IMR-90 (cell line): ENCODE measurements at regions not wholly inside any gene's neighbourhood (a gene's known extent, or its start where the extent isn't known, plus 50 kb on each side); places are given as distances from the start of the nearest gene placed in this dataset.

Experiments
- ATAC-seq: fragments of 200-7000 bp; cut with Tn5 transposase; 2 replicates; pipeline ENCODE4 v1.9.1; 2020; ENCODE audit warnings: low read depth, mild to moderate bottlenecking, moderate library complexity
- BruUV-seq: library from RNA; stranded (reverse); fragments of 400-500 nt; replicated peaks from 2 replicates; lab custom pipeline; 2021; lab: Mats Ljungman, UMichigan
- CTCF ChIA-PET: fragments of 300-600 bp; formaldehyde crosslinking; extraction: SDS; loops from one replicate; lab custom pipeline; 2021; ENCODE audit warnings: antibody characterized with exemption; lab: Yijun Ruan, JAX
- POLR2A ChIA-PET: fragments of 300-600 bp; sonication (Branson Sonifier 250); formaldehyde crosslinking; loops from one replicate; lab custom pipeline; 2022; ENCODE audit warnings: antibody characterized with exemption; ENCODE audit not compliant: unreplicated experiment; lab: Charles Lee
- DNase-seq: peaks from one replicate; pipeline ENCODE4 v3.0.0; 2013
- H2AFZ ChIP-seq: replicated peaks from 2 replicates; pipeline ENCODE3; 2013; ENCODE audit warnings: low read length, mild to moderate bottlenecking; ENCODE audit not compliant: poor library complexity
- H2AK5ac ChIP-seq: 2 replicates; pipeline ENCODE4 v1.6.1; 2013; ENCODE audit warnings: low read depth, low read length, inconsistent platforms
- H2AK9ac ChIP-seq: replicated peaks from 2 replicates; pipeline ENCODE3; 2013; ENCODE audit warnings: mild to moderate bottlenecking, low read depth, low read length, moderate library complexity; ENCODE audit not compliant: poor library complexity
- H2BK120ac ChIP-seq: 2 replicates; pipeline ENCODE4 v1.6.1; 2013; ENCODE audit warnings: low read depth, low read length, inconsistent platforms
- H2BK15ac ChIP-seq: 3 replicates; pipeline ENCODE4 v1.6.1; 2013; ENCODE audit warnings: low read depth, low read length, inconsistent platforms
- H2BK20ac ChIP-seq: 2 replicates; pipeline ENCODE4 v1.6.1; 2013; ENCODE audit warnings: low read depth, mild to moderate bottlenecking, inconsistent platforms, low read length, moderate library complexity
- H2BK5ac ChIP-seq: 2 replicates; pipeline ENCODE4 v1.6.1; 2013; ENCODE audit warnings: mild to moderate bottlenecking, low read depth, low read length, inconsistent platforms; ENCODE audit not compliant: poor library complexity, severe bottlenecking
- H3K14ac ChIP-seq: replicated peaks from 2 replicates; pipeline ENCODE4 v1.6.1; 2013; ENCODE audit warnings: low read depth, low read length, inconsistent platforms
- H3K18ac ChIP-seq: 2 replicates; pipeline ENCODE4 v1.6.1; 2013; ENCODE audit warnings: low read depth, low read length, control low read depth
- H3K23ac ChIP-seq: 2 replicates; pipeline ENCODE4 v1.6.1; 2013; ENCODE audit warnings: low read depth, low read length, inconsistent platforms
- H3K27ac ChIP-seq: 2 replicates; pipeline ENCODE4 v1.5.1; 2013; ENCODE audit warnings: mild to moderate bottlenecking, control low read depth, low read length; ENCODE audit not compliant: insufficient read depth
- H3K27me3 ChIP-seq: 2 replicates; pipeline ENCODE4 v1.6.1; 2013; ENCODE audit warnings: low read length; ENCODE audit not compliant: control insufficient read depth, insufficient read depth
- H3K36me3 ChIP-seq: 2 replicates; pipeline ENCODE4 v1.6.1; 2013; ENCODE audit warnings: low read length, mixed read lengths; ENCODE audit not compliant: control insufficient read depth, insufficient read depth
- H3K4ac ChIP-seq: 2 replicates; pipeline ENCODE4 v1.6.1; 2013; ENCODE audit warnings: low read depth, low read length, inconsistent platforms
- H3K4me1 ChIP-seq: 2 replicates; pipeline ENCODE4 v1.6.1; 2013; ENCODE audit warnings: low read length, mixed read lengths; ENCODE audit not compliant: control insufficient read depth, insufficient read depth
- H3K4me2 ChIP-seq: 2 replicates; pipeline ENCODE4 v1.6.1; 2013; ENCODE audit warnings: low read depth, mild to moderate bottlenecking, control low read depth, low read length, moderate library complexity
- H3K4me3 ChIP-seq: 2 replicates; pipeline ENCODE4 v1.5.1; 2013; ENCODE audit warnings: low read depth, mild to moderate bottlenecking, control low read depth, low read length, moderate library complexity; ENCODE audit not compliant: insufficient read depth
- H3K56ac ChIP-seq: 2 replicates; pipeline ENCODE4 v1.6.1; 2013; ENCODE audit warnings: low read length, inconsistent platforms; ENCODE audit not compliant: insufficient read depth; ENCODE audit errors: extremely low read depth
- H3K79me1 ChIP-seq, 2 experiments: 2 replicates each; pipeline ENCODE4 v1.6.1; 2013; ENCODE audit warnings: low read length in 2 of 2, inconsistent platforms in 1 of 2, low read depth in 1 of 2
- H3K9ac ChIP-seq: 2 replicates; pipeline ENCODE4 v1.6.1; 2013; ENCODE audit warnings: low read depth, low read length, control low read depth
- H3K9me1 ChIP-seq: 2 replicates; pipeline ENCODE4 v1.6.1; 2013; ENCODE audit warnings: low read length, inconsistent platforms; ENCODE audit not compliant: insufficient read depth
- H3K9me3 ChIP-seq: 2 replicates; pipeline ENCODE4 v1.6.1; 2013; ENCODE audit warnings: low read length; ENCODE audit not compliant: control insufficient read depth, insufficient read depth
- H4K20me1 ChIP-seq: 2 replicates; pipeline ENCODE4 v1.6.1; 2013; ENCODE audit warnings: low read length, inconsistent platforms; ENCODE audit not compliant: insufficient read depth
- H4K5ac ChIP-seq: 2 replicates; pipeline ENCODE4 v1.6.1; 2013; ENCODE audit warnings: mild to moderate bottlenecking, low read depth, low read length, control low read depth
- H4K8ac ChIP-seq, 2 experiments: 2 replicates each; pipeline ENCODE4 v1.6.1; 2013; ENCODE audit warnings: low read depth in 2 of 2, low read length in 2 of 2, control low read depth in 1 of 2, inconsistent platforms in 1 of 2
- H4K91ac ChIP-seq: 2 replicates; pipeline ENCODE4 v1.6.1; 2013; ENCODE audit warnings: low read depth, low read length, inconsistent platforms; ENCODE audit not compliant: insufficient read depth
- MAZ ChIP-seq: IDR thresholded peaks from 2 replicates; pipeline ENCODE4 v1.6.1; 2012; ENCODE audit warnings: low read depth, mild to moderate bottlenecking, low read length, improper control_type of control experiment, moderate library complexity, borderline replicate concordance
- WGBS, 2 experiments: methylation state at CpG; one replicate each; pipeline versions ENCODE4 v1.1.5 to v1.1.7; 2013; ENCODE audit warnings: missing lambda C conversion rate in 2 of 2; ENCODE audit not compliant: insufficient read length in 1 of 2; ENCODE audit errors: extremely low coverage in 2 of 2; 5-methylcytosine and 5-hydroxymethylcytosine counted together
- dilution Hi-C: fragments of 300-500 bp; cut with HindIII; formaldehyde crosslinking; loops from one replicate; pipeline ENCODE4 v1.14.3; 2018; ENCODE audit warnings: low sequenced_read_pairs; ENCODE audit not compliant: unreplicated experiment
- in situ Hi-C: fragments of 300-500 bp; cut with MboI; formaldehyde crosslinking; loops from 3 replicates; pipeline ENCODE4 v1.14.3; 2019; ENCODE audit warnings: low sequenced_read_pairs, inconsistent platforms, mixed read lengths
- intact Hi-C: fragments of 100-400 bp; cut with micrococcal nuclease; formaldehyde crosslinking; loops from 2 replicates; pipeline ENCODE4 v1.10.0; 2022

DNA sequence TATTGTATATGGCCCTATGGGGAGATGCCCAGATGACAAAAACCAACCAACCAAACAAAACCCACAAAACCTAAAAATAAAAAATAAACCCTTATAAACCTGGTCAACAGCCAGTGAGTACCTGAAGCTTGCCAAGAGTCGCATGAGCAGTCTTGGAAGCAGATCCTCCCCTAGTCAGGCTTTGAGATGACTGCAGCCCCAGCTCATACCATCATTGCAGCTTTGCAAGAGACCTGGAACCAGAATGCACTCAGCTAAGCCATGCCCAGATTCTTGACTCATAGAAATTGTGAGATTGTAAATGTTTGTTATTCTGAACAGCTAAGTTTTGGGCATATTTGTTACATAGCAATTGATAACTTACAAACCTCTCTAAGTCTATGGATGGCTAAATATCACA is 326.8 kb downstream of the HLX start:
- no peak for TF ChIP-seq MAZ
- Histone ChIP-seq H4K20me1 (no peaks in the 10 kb centered on the region), H2AK5ac (no peak overlapping the region), H3K27ac (no peak overlapping the region), H2BK5ac (no peak overlapping the region), H2BK120ac (no peak overlapping the region), H3K27me3 (no peaks in the 10 kb centered on the region), H2BK15ac (no peak overlapping the region), H3K4me2 (no peak overlapping the region), H4K8ac (no peak overlapping the region), H2BK20ac (no peak overlapping the region), H3K23ac (no peak overlapping the region), H3K4me3 (no peak overlapping the region), H3K4ac (no peak overlapping the region), H3K36me3 (no peaks in the 10 kb centered on the region), H4K91ac (no peak overlapping the region), H3K14ac (no peak overlapping the region), H3K18ac (no peak overlapping the region), H2AK9ac (no peak overlapping the region), H3K9me1 (no peaks in the 10 kb centered on the region), H3K9me3 (no peaks in the 10 kb centered on the region), H2AFZ (no peak overlapping the region), H4K5ac (no peak overlapping the region), H3K9ac (no peak overlapping the region), H3K56ac (no peak overlapping the region), H3K79me1 (no peaks in the 10 kb centered on the region), H3K4me1 (no peaks in the 10 kb centered on the region)
- in situ Hi-C loops, result loop anchor here (10.0 kb wide), 1 partner anchor 331 kb away; the partner anchor contains the start of gene HLX
- DNase-seq (peak; percentile 8), ATAC-seq (no peak)
- WGBS, 2 experiments, result no CpG with 5 or more reads among the region's 1 CpG
- dilution Hi-C loops, result no loop called here
- ChIA-PET POLR2A (no interaction called here), CTCF (no interaction called here)
- no TSS peak for BruUV-seq
- intact Hi-C loops, result no loop called here
